Chondrocyte (in vitro differentiated cells): ENCODE measurements at regions not wholly inside any gene's neighbourhood (a gene's known extent, or its start where the extent isn't known, plus 50 kb on each side); places are given as distances from the start of the nearest gene placed in this dataset.

Experiments used
- DNase-seq: peaks from one replicate; pipeline ENCODE4 v3.0.0; 2021; ENCODE audit warnings: mixed read lengths, low spot score
- H3K27ac Mint-ChIP-seq: one replicate; pipeline ENCODE4 v1.8.0; 2021; ENCODE audit warnings: mild to moderate bottlenecking, moderate library complexity, mixed read lengths; ENCODE audit not compliant: unreplicated experiment
- H3K27me3 Mint-ChIP-seq: 2 replicates; pipeline ENCODE4 v1.8.0; 2021; ENCODE audit warnings: low read depth, mixed read lengths
- H3K36me3 Mint-ChIP-seq: 2 replicates; pipeline ENCODE4 v1.8.0; 2021; ENCODE audit warnings: low read depth, mixed read lengths
- H3K4me1 Mint-ChIP-seq: 2 replicates; pipeline ENCODE4 v1.8.0; 2021; ENCODE audit warnings: low read depth, mild to moderate bottlenecking, mixed read lengths
- H3K4me3 Mint-ChIP-seq: one replicate; pipeline ENCODE4 v1.8.0; 2021; ENCODE audit warnings: mild to moderate bottlenecking, moderate library complexity, mixed read lengths; ENCODE audit not compliant: unreplicated experiment
- H3K9me3 Mint-ChIP-seq: 2 replicates; pipeline ENCODE4 v1.8.0; 2021; ENCODE audit warnings: low read depth, mixed read lengths
- TF ChIP-seq, protein P1 (sequence below): fragments of 200-600 bp; sonication (generic); IDR thresholded peaks from 2 replicates; pipeline ENCODE4 v1.5.0; 2021; ENCODE audit warnings: antibody characterized with exemption, mild to moderate bottlenecking, moderate library complexity

DNA sequence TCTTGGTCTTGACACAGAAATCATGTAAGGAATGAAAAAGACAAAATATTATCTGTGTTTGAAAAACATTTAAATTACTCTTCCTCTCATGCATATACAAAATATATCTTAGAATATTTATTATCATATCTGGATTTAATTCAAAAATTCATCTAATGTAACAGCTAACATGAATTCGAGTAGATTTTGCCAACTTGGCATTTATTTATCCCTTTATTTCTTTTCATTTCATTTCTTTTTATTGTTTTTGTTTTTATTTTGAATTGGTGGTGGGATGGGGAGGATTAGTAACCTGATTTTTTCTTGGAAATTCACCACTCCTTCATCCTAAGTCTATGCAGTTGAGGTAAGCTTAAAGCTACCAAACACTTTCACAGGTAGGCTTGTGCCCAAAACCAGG is 508.7 kb downstream of the EPHA7 start:
- H3K9me3 Mint-ChIP-seq, result peaks cover 5% of the 10 kb centered on the region
- TF ChIP-seq, protein P1, sequence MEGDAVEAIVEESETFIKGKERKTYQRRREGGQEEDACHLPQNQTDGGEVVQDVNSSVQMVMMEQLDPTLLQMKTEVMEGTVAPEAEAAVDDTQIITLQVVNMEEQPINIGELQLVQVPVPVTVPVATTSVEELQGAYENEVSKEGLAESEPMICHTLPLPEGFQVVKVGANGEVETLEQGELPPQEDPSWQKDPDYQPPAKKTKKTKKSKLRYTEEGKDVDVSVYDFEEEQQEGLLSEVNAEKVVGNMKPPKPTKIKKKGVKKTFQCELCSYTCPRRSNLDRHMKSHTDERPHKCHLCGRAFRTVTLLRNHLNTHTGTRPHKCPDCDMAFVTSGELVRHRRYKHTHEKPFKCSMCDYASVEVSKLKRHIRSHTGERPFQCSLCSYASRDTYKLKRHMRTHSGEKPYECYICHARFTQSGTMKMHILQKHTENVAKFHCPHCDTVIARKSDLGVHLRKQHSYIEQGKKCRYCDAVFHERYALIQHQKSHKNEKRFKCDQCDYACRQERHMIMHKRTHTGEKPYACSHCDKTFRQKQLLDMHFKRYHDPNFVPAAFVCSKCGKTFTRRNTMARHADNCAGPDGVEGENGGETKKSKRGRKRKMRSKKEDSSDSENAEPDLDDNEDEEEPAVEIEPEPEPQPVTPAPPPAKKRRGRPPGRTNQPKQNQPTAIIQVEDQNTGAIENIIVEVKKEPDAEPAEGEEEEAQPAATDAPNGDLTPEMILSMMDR, result no peak
- no peak overlapping the region for H3K4me3 Mint-ChIP-seq
- peaks cover 3% of the 10 kb centered on the region for H3K27me3 Mint-ChIP-seq
- H3K27ac Mint-ChIP-seq, result no peak overlapping the region
- no peaks in the 10 kb centered on the region for H3K36me3 Mint-ChIP-seq
- no peak for DNase-seq
- no peaks in the 10 kb centered on the region for H3K4me1 Mint-ChIP-seq

DNA sequence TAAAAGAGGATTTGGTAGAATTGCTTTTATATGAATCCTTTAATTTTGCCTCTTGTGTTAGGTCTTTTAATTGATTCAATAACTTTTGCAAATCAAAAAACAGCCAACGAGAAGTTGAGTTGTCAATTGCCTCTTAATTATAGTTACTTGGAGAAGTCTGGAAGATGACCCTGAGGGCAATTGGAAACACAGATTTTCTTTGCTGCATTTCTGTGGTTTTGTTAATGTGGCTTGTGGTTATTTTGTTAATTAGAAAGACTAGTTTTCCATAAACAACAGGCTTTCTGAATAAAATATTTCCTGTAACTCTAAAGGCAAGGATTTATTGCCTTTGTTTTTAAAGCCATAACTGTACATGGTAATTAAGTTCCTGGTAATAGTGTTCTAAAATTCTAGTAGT is 513.0 kb downstream of the EPHA7 start:
- DNase-seq, result no peak
- Mint-ChIP-seq H3K4me3 (no peak overlapping the region), H3K9me3 (peaks cover 2% of the 10 kb centered on the region), H3K27me3 (peaks cover 3% of the 10 kb centered on the region), H3K27ac (no peak overlapping the region), H3K4me1 (no peaks in the 10 kb centered on the region), H3K36me3 (no peaks in the 10 kb centered on the region)
- TF ChIP-seq, protein P1, result no peak

DNA sequence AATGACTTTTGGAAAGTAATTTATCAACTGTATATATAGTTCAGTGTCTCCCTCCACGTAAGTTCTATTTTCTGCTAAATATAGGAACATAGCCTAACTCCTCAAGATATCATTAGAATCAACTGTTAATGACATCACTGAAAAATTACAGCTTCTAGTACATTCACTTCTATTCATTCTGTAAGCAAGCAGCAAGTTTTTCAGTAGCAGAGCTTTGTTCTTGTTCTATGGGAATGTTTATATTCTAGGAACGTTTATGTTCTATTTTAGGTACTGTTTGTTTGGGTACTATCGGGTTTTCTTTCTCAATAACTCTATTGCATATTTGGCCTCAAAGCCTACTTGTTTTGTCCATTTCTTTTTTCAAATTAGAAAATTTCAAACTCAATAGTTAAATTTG is 525.6 kb downstream of the EPHA7 start:
- H3K27me3 Mint-ChIP-seq, result no peaks in the 10 kb centered on the region
- no peak overlapping the region for H3K4me3 Mint-ChIP-seq
- TF ChIP-seq, protein P1, result no peak
- H3K4me1 Mint-ChIP-seq, result no peaks in the 10 kb centered on the region
- H3K36me3 Mint-ChIP-seq, result no peaks in the 10 kb centered on the region
- DNase-seq, result no peak
- H3K27ac Mint-ChIP-seq, result no peak overlapping the region
- peaks cover 6% of the 10 kb centered on the region for H3K9me3 Mint-ChIP-seq

DNA sequence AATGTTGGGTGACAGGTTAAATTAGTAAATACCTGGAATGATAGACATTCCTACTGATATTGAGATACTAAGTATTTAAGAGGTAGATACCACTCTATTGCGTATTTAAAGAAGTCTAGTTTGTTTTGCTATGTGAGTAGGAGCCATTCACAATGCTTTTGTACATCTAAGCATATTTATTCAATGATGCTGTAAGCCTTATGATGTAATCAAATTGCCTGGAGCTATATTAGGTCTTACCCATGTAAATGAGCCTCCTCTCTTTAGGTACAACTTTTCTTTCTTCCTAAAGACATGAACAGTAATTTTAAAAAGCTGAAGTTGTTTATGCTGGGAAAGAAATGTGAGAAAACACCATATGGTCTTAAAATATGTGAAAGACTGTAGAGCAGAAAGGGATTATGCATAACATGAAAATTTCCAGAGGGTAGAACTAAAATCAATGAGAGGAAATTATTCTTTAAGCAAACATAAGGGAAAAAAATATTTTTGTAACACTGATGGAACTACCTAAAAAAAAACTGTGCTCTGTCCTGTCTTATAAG is 526.7 kb downstream of the EPHA7 start:
- peaks cover 6% of the 10 kb centered on the region for H3K9me3 Mint-ChIP-seq

DNA sequence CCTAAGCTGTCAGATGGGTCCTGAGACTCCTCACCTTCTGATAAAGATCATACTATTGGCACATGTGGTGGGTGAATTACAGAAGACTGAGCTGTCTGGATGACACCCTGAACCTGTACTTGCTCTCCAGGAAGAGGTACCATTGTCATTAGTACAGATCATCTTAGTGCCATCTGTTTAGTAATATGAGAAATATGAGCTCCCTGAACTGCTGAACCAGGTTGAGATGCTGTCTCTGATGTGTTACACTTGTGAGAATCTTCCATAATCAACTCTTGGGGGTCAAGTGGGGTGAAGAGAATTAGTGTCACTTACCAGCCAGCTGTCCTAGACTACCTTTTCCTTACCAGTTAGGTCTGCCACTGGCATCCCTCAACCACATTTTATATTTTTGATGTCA is 531.0 kb downstream of the EPHA7 start:
- no peak for DNase-seq
- H3K4me3 Mint-ChIP-seq, result no peak overlapping the region
- TF ChIP-seq, protein P1, result no peak
- peaks cover 26% of the 10 kb centered on the region for H3K9me3 Mint-ChIP-seq
- H3K4me1 Mint-ChIP-seq, result no peaks in the 10 kb centered on the region
- no peaks in the 10 kb centered on the region for H3K27me3 Mint-ChIP-seq
- no peaks in the 10 kb centered on the region for H3K36me3 Mint-ChIP-seq
- no peak overlapping the region for H3K27ac Mint-ChIP-seq

More for the DNA sequence above, 526.7 kb downstream of the EPHA7 start:
- no peak for DNase-seq
- H3K4me1 Mint-ChIP-seq, result no peaks in the 10 kb centered on the region
- H3K36me3 Mint-ChIP-seq, result no peaks in the 10 kb centered on the region
- H3K27ac Mint-ChIP-seq, result no peak overlapping the region
- no peaks in the 10 kb centered on the region for H3K27me3 Mint-ChIP-seq
- H3K4me3 Mint-ChIP-seq, result no peak overlapping the region
- TF ChIP-seq, protein P1, result no peak
